HG03442 (cell line): ENCODE measurements at regions not wholly inside any gene's neighbourhood (a gene's known extent, or its start where the extent isn't known, plus 50 kb on each side); places are given as distances from the start of the nearest gene placed in this dataset.

Experiments
- ATAC-seq: cut with Tn5 transposase; IDR thresholded peaks from one replicate; pipeline ENCODE4 v1.9.1; 2021; ENCODE audit warnings: mild to moderate bottlenecking, moderate library complexity; ENCODE audit not compliant: unreplicated experiment

GRCh38 chr5:3811116-3811515 is 215.5 kb downstream of the IRX1 start:
- ATAC-seq = no peak

- ATAC-seq = no peak
Measured at GRCh38 chr5:3818624-3819023, 223.0 kb downstream of the IRX1 start.

GRCh38 chr5:3825531-3826451 is 230.2 kb downstream of the IRX1 start:
- no peak for ATAC-seq

- no peak for ATAC-seq
Measured at GRCh38 chr5:3827624-3828023, 232.0 kb downstream of the IRX1 start.

GRCh38 chr5:3828761-3829160 is 233.1 kb downstream of the IRX1 start:
- ATAC-seq = no peak

GRCh38 chr5:3833566-3833965 is 237.9 kb downstream of the IRX1 start:
- no peak for ATAC-seq

- ATAC-seq = no peak
Measured at GRCh38 chr5:3835811-3836210, 240.2 kb downstream of the IRX1 start.

GRCh38 chr5:3836528-3836927 is 240.9 kb downstream of the IRX1 start:
- ATAC-seq = no peak

- no peak for ATAC-seq
Measured at GRCh38 chr5:3837506-3837905, 241.9 kb downstream of the IRX1 start.

- no peak for ATAC-seq
Measured at GRCh38 chr5:3839151-3839550, 243.5 kb downstream of the IRX1 start.

- no peak for ATAC-seq
Measured at GRCh38 chr5:3842591-3842990, 247.0 kb downstream of the IRX1 start.

- ATAC-seq = no peak
Measured at GRCh38 chr5:3843706-3844105, 248.1 kb downstream of the IRX1 start.

- no peak for ATAC-seq
Measured at GRCh38 chr5:3844266-3844665, 248.6 kb downstream of the IRX1 start.

GRCh38 chr5:3845230-3845629 is 249.6 kb downstream of the IRX1 start:
- ATAC-seq = no peak

- no peak for ATAC-seq
Measured at GRCh38 chr5:3852161-3852916, 256.7 kb downstream of the IRX1 start.

- ATAC-seq = no peak
Measured at GRCh38 chr5:3853362-3853761, 257.7 kb downstream of the IRX1 start.

GRCh38 chr5:3854188-3854821 is 258.7 kb downstream of the IRX1 start:
- ATAC-seq = no peak

- no peak for ATAC-seq
Measured at GRCh38 chr5:3856036-3856435, 260.4 kb downstream of the IRX1 start.

GRCh38 chr5:3858524-3858923 is 262.9 kb downstream of the IRX1 start:
- no peak for ATAC-seq

GRCh38 chr5:3862906-3863305 is 267.3 kb downstream of the IRX1 start:
- no peak for ATAC-seq

GRCh38 chr5:3875144-3875543 is 279.5 kb downstream of the IRX1 start:
- no peak for ATAC-seq

GRCh38 chr5:3878267-3878666 is 282.6 kb downstream of the IRX1 start:
- ATAC-seq = no peak
